Astrocyte (in vitro differentiated cells and primary cell): ENCODE measurements at regions not wholly inside any gene's neighbourhood (a gene's known extent, or its start where the extent isn't known, plus 50 kb on each side); places are given as distances from the start of the nearest gene placed in this dataset.
"Not testable (repeated sequence)": the region's sequence is repeated elsewhere in the genome, so short reads cannot be mapped to it uniquely, and the experiment has no call there.

Experiments used
- DNase-seq: peaks from one replicate; pipeline ENCODE4 v3.0.0-alpha.2; 2010; ENCODE audit warnings: low read depth
- FAIRE-seq: peaks from 2 replicates; lab custom pipeline; 2011; peaks lifted over from hg19 to GRCh38; lab: Jason Lieb, UNC
- H2AFZ ChIP-seq: 2 replicates; pipeline ENCODE4 v1.6.0; 2012; ENCODE audit warnings: low read depth, low read length, inconsistent platforms
- H3K27ac ChIP-seq: 2 replicates; pipeline ENCODE4 v1.5.1; 2011; ENCODE audit warnings: low read depth, low read length, inconsistent platforms
- H3K27me3 ChIP-seq: 2 replicates; pipeline ENCODE4 v1.6.0; 2011; ENCODE audit warnings: low read length, inconsistent platforms; ENCODE audit not compliant: insufficient read depth
- H3K36me3 ChIP-seq: 2 replicates; pipeline ENCODE4 v1.5.1; 2011; ENCODE audit warnings: low read length, inconsistent platforms; ENCODE audit not compliant: insufficient read depth
- H3K4me1 ChIP-seq: 2 replicates; pipeline ENCODE4 v1.5.1; 2011; ENCODE audit warnings: low read length, inconsistent platforms; ENCODE audit not compliant: insufficient read depth
- H3K4me2 ChIP-seq: 2 replicates; pipeline ENCODE4 v1.6.0; 2012; ENCODE audit warnings: low read length, inconsistent platforms
- H3K4me3 ChIP-seq: 2 replicates; pipeline ENCODE4 v1.5.1; 2011; ENCODE audit warnings: low read depth, mild to moderate bottlenecking, low read length, inconsistent platforms; ENCODE audit not compliant: insufficient read depth
- H3K79me2 ChIP-seq: 2 replicates; pipeline ENCODE4 v1.6.0; 2012; ENCODE audit warnings: mild to moderate bottlenecking, low read length, inconsistent platforms; ENCODE audit not compliant: insufficient read depth
- H3K9ac ChIP-seq: 2 replicates; pipeline ENCODE4 v1.6.0; 2012; ENCODE audit warnings: mild to moderate bottlenecking, low read length, inconsistent platforms
- H3K9me3 ChIP-seq: 2 replicates; pipeline ENCODE4 v1.5.1; 2012; ENCODE audit warnings: low read depth, mild to moderate bottlenecking, low read length, inconsistent platforms; ENCODE audit not compliant: insufficient read depth
- H4K20me1 ChIP-seq: 2 replicates; pipeline ENCODE4 v1.6.0; 2012; ENCODE audit warnings: low read length, inconsistent platforms; ENCODE audit not compliant: insufficient read depth
- H3K27ac Mint-ChIP-seq: one replicate; pipeline ENCODE4 v1.8.0; 2021; ENCODE audit warnings: mild to moderate bottlenecking, mixed read lengths; ENCODE audit not compliant: unreplicated experiment
- H3K27me3 Mint-ChIP-seq: one replicate; pipeline ENCODE4 v1.8.0; 2021; ENCODE audit warnings: low read depth, mixed read lengths; ENCODE audit not compliant: unreplicated experiment
- H3K36me3 Mint-ChIP-seq: one replicate; pipeline ENCODE4 v1.8.0; 2021; ENCODE audit warnings: low read depth, mixed read lengths; ENCODE audit not compliant: unreplicated experiment
- H3K4me1 Mint-ChIP-seq: one replicate; pipeline ENCODE4 v1.8.0; 2021; ENCODE audit warnings: low read depth, mixed read lengths; ENCODE audit not compliant: unreplicated experiment
- H3K4me3 Mint-ChIP-seq: one replicate; pipeline ENCODE4 v1.8.0; 2021; ENCODE audit warnings: mild to moderate bottlenecking, moderate library complexity, mixed read lengths; ENCODE audit not compliant: unreplicated experiment
- H3K9me3 Mint-ChIP-seq: one replicate; pipeline ENCODE4 v1.8.0; 2021; ENCODE audit warnings: mild to moderate bottlenecking, mixed read lengths; ENCODE audit not compliant: unreplicated experiment
- CTCF ChIP-seq: IDR thresholded peaks from 2 replicates; pipeline ENCODE4 v1.5.1; 2011; ENCODE audit warnings: low read depth, mild to moderate bottlenecking, inconsistent platforms, low read length, moderate library complexity; ENCODE audit not compliant: insufficient read depth
- EZH2 ChIP-seq: IDR thresholded peaks from 2 replicates; pipeline ENCODE4 v1.6.1; 2012; ENCODE audit warnings: mild to moderate bottlenecking, low read length, inconsistent platforms; ENCODE audit not compliant: insufficient read depth

GRCh38 chr6:6760002-6760401 is 171.5 kb downstream of the LY86 start:
- no peak overlapping the region for H3K27ac Mint-ChIP-seq
- Histone ChIP-seq H3K9me3 (no peaks in the 10 kb centered on the region), H3K4me1 (peaks cover 4% of the 10 kb centered on the region), H3K4me3 (no peak overlapping the region), H2AFZ (no peak overlapping the region), H3K27ac (no peak overlapping the region), H3K4me2 (no peak overlapping the region), H3K9ac (no peak overlapping the region), H3K27me3 (no peaks in the 10 kb centered on the region), H3K36me3 (no peaks in the 10 kb centered on the region), H4K20me1 (no peaks in the 10 kb centered on the region), H3K79me2 (no peaks in the 10 kb centered on the region)
- TF ChIP-seq CTCF: no peak
- no peak for TF ChIP-seq EZH2
- H3K27me3 Mint-ChIP-seq: peaks cover 14% of the 10 kb centered on the region
- FAIRE-seq (no peak), DNase-seq (no peak)
- H3K4me1 Mint-ChIP-seq: peaks cover 2% of the 10 kb centered on the region
- no peaks in the 10 kb centered on the region for H3K36me3 Mint-ChIP-seq
- no peaks in the 10 kb centered on the region for H3K9me3 Mint-ChIP-seq
- no peak overlapping the region for H3K4me3 Mint-ChIP-seq

GRCh38 chr6:6762566-6762965 is 174.0 kb downstream of the LY86 start:
- H2AFZ ChIP-seq, H3K4me1 Mint-ChIP-seq: not testable (repeated sequence)

GRCh38 chr6:6764764-6765434 is 176.4 kb downstream of the LY86 start:
- no peak overlapping the region for H3K27ac Mint-ChIP-seq
- H3K4me2 ChIP-seq: no peak overlapping the region
- no peaks in the 10 kb centered on the region for H3K4me1 ChIP-seq
- DNase-seq (no peak), FAIRE-seq (no peak)
- H3K27me3 ChIP-seq: no peaks in the 10 kb centered on the region
- no peaks in the 10 kb centered on the region for H3K4me1 Mint-ChIP-seq
- no peaks in the 10 kb centered on the region for H3K9me3 ChIP-seq
- H3K9me3 Mint-ChIP-seq: no peaks in the 10 kb centered on the region
- H3K27me3 Mint-ChIP-seq: peaks cover 12% of the 10 kb centered on the region
- H3K79me2 ChIP-seq: no peaks in the 10 kb centered on the region
- H3K36me3 Mint-ChIP-seq: no peaks in the 10 kb centered on the region
- H3K36me3 ChIP-seq: no peaks in the 10 kb centered on the region
- no peak overlapping the region for H3K4me3 ChIP-seq
- H3K27ac ChIP-seq: no peak overlapping the region
- no peaks in the 10 kb centered on the region for H4K20me1 ChIP-seq
- TF ChIP-seq EZH2: no peak
- no peak for TF ChIP-seq CTCF
- no peak overlapping the region for H2AFZ ChIP-seq
- no peak overlapping the region for H3K9ac ChIP-seq
- no peak overlapping the region for H3K4me3 Mint-ChIP-seq

More at GRCh38 chr6:6762566-6762965, 174.0 kb downstream of the LY86 start:
- H3K36me3 ChIP-seq, H3K36me3 Mint-ChIP-seq, FAIRE-seq, H4K20me1 ChIP-seq, H3K4me3 Mint-ChIP-seq, H3K9me3 Mint-ChIP-seq, H3K9me3 ChIP-seq, H3K27ac Mint-ChIP-seq, H3K79me2 ChIP-seq, DNase-seq, H3K4me1 ChIP-seq, H3K27ac ChIP-seq, H3K4me3 ChIP-seq, H3K27me3 ChIP-seq, H3K9ac ChIP-seq, H3K4me2 ChIP-seq: not testable (repeated sequence)
- H3K27me3 Mint-ChIP-seq: peaks cover 14% of the 10 kb centered on the region
